Cardiac fibroblast (primary cell): ENCODE measurements at regions not wholly inside any gene's neighbourhood (a gene's known extent, or its start where the extent isn't known, plus 50 kb on each side); places are given as distances from the start of the nearest gene placed in this dataset.

Source experiments
- DNase-seq, 2 donors: peaks; one replicate each; pipeline versions ENCODE4 v3.0.0 to v3.0.0-alpha.2; 2010; ENCODE audit warnings: low read depth in 2 of 2
- H3K4me3 ChIP-seq, 2 donors: replicated peaks in 1 of 2; 1 replicate in 1 of 2; 2 replicates in 1 of 2; pipeline ENCODE4 v1.5.1; 2011; ENCODE audit warnings: low read depth in 2 of 2, low read length in 2 of 2, mild to moderate bottlenecking in 2 of 2, moderate library complexity in 1 of 2
- CTCF ChIP-seq: IDR thresholded peaks from one replicate; pipeline ENCODE4 v1.5.1; 2011; ENCODE audit warnings: low read depth, mild to moderate bottlenecking, low read length, inconsistent platforms

DNA sequence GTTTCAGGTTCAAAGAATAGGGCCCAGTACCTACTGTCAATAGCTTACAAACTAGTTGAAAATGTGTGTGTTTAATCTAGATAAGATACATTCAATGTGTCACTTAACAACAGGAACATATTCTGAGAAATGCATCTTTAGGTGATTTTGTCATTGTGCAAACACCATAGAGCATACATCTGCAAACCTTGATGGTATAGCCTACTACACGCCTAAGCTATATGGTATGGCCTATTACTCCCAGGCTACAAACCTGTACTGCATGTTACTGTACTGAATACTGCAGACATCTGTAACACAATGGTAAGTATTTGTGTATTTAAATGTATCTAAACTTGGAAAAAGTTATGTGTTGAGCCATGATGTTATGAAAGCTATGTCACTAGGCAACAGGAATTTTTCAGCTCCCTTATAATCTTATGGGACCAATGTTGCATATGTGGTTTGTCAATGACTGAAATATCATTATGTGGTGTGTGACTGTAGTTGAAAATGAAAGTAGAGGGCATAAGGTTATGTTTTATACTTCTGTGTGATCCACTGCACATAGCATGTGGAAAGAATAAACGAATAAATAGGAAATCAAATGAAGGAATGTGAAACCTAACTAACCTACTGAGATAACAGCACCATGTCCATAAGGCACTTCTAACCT is 129.0 kb upstream of the CAMK1G start:
- no peak for TF ChIP-seq CTCF
- no peak for DNase-seq

GRCh38 chr1:209455145-209455544 is 128.4 kb upstream of the CAMK1G start:
- H3K4me3 ChIP-seq, result no peak overlapping the region
- no peak for DNase-seq
- no peak for TF ChIP-seq CTCF

More for the DNA sequence above, 129.0 kb upstream of the CAMK1G start:
- no peak overlapping the region for H3K4me3 ChIP-seq

- no peak for DNase-seq
Measured at GRCh38 chr1:209455661-209456358, 127.7 kb upstream of the CAMK1G start.

GRCh38 chr1:209456878-209457277 is 126.6 kb upstream of the CAMK1G start:
- no peak for DNase-seq
- no peak overlapping the region for H3K4me3 ChIP-seq
- TF ChIP-seq CTCF, result no peak

More at GRCh38 chr1:209455661-209456358, 127.7 kb upstream of the CAMK1G start:
- H3K4me3 ChIP-seq, result no peak overlapping the region
- no peak for TF ChIP-seq CTCF

DNA sequence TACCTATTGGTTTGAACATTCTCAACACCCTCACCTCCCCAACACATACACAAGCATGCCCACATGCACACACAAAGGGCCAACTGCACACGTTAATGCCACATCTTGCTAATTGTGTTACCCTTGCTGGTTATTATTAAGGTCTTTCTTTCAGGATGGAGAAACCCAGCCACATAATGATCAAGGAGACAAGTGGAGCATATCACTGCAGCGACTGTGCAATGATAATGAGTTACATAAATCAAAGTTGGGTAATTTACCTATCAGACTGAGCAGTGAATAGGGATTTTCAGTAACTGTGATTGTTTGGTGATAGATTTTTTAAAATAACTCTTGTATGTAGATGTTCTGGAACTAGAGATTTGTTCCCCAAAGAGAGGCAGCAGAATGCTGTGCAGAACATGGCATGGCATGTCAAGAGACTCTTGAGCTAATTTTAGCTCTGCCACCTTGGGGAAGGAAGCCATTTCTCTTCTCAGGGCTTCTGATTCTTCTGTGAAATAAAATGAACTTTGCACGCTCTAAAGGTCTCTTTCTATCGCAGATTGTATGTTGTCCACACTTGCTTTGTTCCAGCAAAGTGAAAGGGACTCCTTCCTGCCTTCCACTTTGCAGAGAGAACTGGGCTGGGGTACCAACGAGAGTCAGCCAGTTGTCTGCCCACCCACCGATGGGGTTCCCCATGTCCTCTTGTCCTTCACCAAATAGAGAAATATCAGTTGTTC is 126.0 kb upstream of the CAMK1G start:
- TF ChIP-seq CTCF, result no peak
- no peak for DNase-seq

GRCh38 chr1:209458921-209459320 is 124.6 kb upstream of the CAMK1G start:
- no peak overlapping the region for H3K4me3 ChIP-seq
- DNase-seq, result no peak
- no peak for TF ChIP-seq CTCF

More for the DNA sequence above, 126.0 kb upstream of the CAMK1G start:
- no peak overlapping the region for H3K4me3 ChIP-seq
